ENCODE measurements at regions not wholly inside any gene's neighbourhood (a gene's known extent, or its start where the extent isn't known, plus 50 kb on each side); places are given as distances from the start of the nearest gene placed in this dataset.

DNA sequence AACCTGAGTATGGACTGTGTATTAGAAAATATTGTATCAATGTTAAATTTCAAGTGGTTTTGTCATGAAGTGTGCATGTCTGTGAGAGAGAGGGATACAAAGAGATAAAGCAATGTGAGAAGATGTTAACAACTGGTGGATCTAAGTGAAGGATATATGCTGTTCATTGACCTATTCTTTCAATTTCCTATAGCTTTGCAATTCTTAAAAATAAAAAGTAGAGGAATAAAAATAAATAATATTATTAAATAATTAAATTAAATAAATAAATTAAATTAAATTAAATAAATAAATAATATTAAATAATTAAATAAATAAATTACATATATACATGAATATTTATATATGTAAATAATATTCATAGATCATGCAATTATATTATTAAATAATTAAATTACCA, 131.2 kb upstream of the DACH1 start:
- Histone ChIP-seq H3K36me3 (no peaks in the 10 kb centered on the region), H3K4me1 (no peaks in the 10 kb centered on the region), H3K27me3 (no peaks in the 10 kb centered on the region), H3K27ac (no peak overlapping the region), H3K9ac (ENCODE audit: low read depth in 2 of 2, low read length in 2 of 2) (no peak overlapping the region), H3K4me3 (no peak overlapping the region), H3K9me3 (no peaks in the 10 kb centered on the region)
- no peak for DNase-seq
- intact Hi-C loops (cut with DNase I) = no loop called here
- TF ChIP-seq, protein P1, sequence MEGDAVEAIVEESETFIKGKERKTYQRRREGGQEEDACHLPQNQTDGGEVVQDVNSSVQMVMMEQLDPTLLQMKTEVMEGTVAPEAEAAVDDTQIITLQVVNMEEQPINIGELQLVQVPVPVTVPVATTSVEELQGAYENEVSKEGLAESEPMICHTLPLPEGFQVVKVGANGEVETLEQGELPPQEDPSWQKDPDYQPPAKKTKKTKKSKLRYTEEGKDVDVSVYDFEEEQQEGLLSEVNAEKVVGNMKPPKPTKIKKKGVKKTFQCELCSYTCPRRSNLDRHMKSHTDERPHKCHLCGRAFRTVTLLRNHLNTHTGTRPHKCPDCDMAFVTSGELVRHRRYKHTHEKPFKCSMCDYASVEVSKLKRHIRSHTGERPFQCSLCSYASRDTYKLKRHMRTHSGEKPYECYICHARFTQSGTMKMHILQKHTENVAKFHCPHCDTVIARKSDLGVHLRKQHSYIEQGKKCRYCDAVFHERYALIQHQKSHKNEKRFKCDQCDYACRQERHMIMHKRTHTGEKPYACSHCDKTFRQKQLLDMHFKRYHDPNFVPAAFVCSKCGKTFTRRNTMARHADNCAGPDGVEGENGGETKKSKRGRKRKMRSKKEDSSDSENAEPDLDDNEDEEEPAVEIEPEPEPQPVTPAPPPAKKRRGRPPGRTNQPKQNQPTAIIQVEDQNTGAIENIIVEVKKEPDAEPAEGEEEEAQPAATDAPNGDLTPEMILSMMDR (IDR thresholded peaks at IDR 0.05) = no peak

DNA sequence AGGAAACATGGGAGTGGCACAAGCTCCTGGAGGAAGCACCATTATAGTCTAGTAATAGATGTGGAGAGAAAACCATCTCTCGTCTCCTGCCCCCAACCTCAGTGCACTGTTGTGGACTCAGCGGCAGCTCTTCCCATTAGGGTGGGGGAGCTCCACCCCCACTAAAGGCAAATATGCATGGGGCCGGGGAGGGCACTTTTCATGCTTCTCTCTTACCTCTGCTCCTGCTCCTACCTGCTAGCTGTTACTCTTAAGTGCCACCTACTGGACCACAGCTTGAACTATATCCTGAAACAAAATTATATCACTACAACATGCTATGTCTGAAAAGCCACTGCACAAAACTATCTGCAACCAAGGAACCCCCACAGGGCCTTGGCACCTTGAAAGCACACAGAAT, 112.6 kb upstream of the DACH1 start:
- DNase-seq = no peak
- Histone ChIP-seq H3K27me3 (no peaks in the 10 kb centered on the region), H3K9me3 (no peaks in the 10 kb centered on the region), H3K36me3 (no peaks in the 10 kb centered on the region), H3K4me3 (no peak overlapping the region), H3K4me1 (no peaks in the 10 kb centered on the region), H3K9ac (ENCODE audit: low read depth in 2 of 2, low read length in 2 of 2) (no peak overlapping the region), H3K27ac (no peak overlapping the region)
- TF ChIP-seq, protein P1 (IDR thresholded peaks at IDR 0.05) = peak; percentile 17
- intact Hi-C loops (cut with DNase I) = no loop called here

DNA sequence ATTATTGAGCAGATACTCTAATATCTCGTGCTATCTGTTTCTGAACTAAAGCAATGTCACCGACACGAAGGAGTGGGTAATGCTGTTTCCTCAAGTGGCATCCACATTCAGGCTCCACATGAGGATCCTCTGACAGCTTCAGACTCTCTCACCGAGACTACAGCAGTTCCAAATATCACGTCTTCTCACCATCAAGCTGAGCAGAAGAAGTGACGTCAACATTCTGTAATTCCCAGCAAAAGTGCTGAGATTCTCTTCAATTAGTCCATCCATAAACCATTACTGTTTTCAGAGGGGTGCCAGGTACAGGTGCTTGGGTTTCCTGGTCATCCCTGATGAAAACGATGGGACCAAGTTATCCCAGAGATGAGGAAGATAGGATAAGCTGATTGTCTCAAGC, 110.0 kb upstream of the DACH1 start:
- intact Hi-C loops (cut with DNase I) = no loop called here
- H3K27me3 ChIP-seq = no peaks in the 10 kb centered on the region
- H3K9ac ChIP-seq (ENCODE audit: low read depth in 2 of 2, low read length in 2 of 2) = no peak overlapping the region

DNA sequence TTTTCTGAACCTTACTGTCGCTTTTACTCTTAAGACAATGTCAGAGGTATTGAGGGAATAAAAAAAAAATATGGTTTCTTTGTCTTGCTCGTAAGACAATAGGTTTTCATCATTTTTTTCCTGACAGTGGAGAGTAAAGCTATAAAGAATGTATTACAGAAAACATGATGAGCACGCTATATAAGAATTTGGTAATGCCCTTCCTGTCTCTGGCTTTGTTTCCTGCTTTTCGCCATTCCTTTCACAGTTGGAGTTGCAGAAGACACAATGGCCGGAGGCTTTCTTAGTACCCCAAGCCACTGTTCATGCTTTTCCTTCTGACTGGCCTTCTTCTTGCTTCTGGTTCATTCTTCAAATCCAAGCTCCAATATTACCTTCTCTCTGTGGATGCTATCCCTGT, 101.0 kb upstream of the DACH1 start:
- no peak overlapping the region for H3K27ac ChIP-seq
- no peaks in the 10 kb centered on the region for H3K27me3 ChIP-seq
- DNase-seq = no peak
- TF ChIP-seq, protein P1 (IDR thresholded peaks at IDR 0.05) = no peak
- intact Hi-C loops (cut with DNase I) = no loop called here
- no peak overlapping the region for H3K4me3 ChIP-seq
- no peak overlapping the region for H3K9ac ChIP-seq (ENCODE audit: low read depth in 2 of 2, low read length in 2 of 2)
- no peaks in the 10 kb centered on the region for H3K9me3 ChIP-seq
- H3K4me1 ChIP-seq = no peaks in the 10 kb centered on the region
- H3K36me3 ChIP-seq = no peaks in the 10 kb centered on the region

More for the DNA sequence above, 110.0 kb upstream of the DACH1 start:
- no peak overlapping the region for H3K27ac ChIP-seq
- H3K4me3 ChIP-seq = no peak overlapping the region
- H3K36me3 ChIP-seq = no peaks in the 10 kb centered on the region
- no peak for DNase-seq
- no peaks in the 10 kb centered on the region for H3K9me3 ChIP-seq
- TF ChIP-seq, protein P1 (IDR thresholded peaks at IDR 0.05) = no peak
- no peaks in the 10 kb centered on the region for H3K4me1 ChIP-seq

DNA sequence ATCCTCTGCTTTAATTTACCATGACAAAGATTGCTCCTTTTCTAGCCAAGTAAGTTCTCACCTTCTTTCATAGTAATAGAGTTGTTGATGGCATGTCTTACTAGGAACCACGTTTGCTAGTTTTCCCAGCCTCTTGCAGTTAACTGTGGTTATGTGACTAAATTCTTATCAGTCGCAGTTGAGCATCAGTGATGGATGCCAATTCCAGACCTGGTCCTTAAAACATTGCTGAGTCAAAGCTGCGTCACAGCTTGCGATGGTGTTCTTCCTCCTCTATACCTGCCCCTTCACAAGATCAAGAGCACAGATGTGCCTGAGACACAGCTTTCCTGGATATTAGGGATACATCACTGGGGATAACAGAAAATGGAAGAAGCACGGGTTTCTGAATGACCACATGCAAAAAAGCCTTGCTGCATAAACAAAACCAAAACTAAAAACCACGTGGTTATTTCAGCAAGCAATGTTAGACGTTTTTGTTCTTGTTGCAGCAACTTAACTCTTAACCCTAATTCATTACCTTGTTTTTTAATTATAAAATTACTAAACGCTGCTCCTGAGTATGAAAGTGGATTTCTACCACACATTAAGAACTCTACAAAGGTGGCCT, 97.6 kb upstream of the DACH1 start:
- Histone ChIP-seq H3K27ac (no peak overlapping the region), H3K4me1 (no peaks in the 10 kb centered on the region), H3K9me3 (no peaks in the 10 kb centered on the region), H3K4me3 (no peak overlapping the region), H3K9ac (ENCODE audit: low read depth in 2 of 2, low read length in 2 of 2) (no peak overlapping the region), H3K36me3 (no peaks in the 10 kb centered on the region), H3K27me3 (no peaks in the 10 kb centered on the region)
- intact Hi-C loops (cut with DNase I) = no loop called here
- DNase-seq = no peak
- TF ChIP-seq, protein P1 (IDR thresholded peaks at IDR 0.05) = no peak

Data from colonic mucosa (tissue), 4 donors.